Ishikawa (cell line): ENCODE measurements at regions not wholly inside any gene's neighbourhood (a gene's known extent, or its start where the extent isn't known, plus 50 kb on each side); places are given as distances from the start of the nearest gene placed in this dataset.

Experiments
- CEBPB ChIP-seq: IDR thresholded peaks from 2 replicates; pipeline ENCODE4 v1.6.1; 2012
- CREB1 ChIP-seq: IDR thresholded peaks from 2 replicates; pipeline ENCODE4 v1.6.1; 2012; ENCODE audit warnings: low read depth
- EGR1 ChIP-seq: IDR thresholded peaks from 2 replicates; pipeline ENCODE4 v1.6.1; 2012
- EP300 ChIP-seq: IDR thresholded peaks from 2 replicates; pipeline ENCODE4 v1.6.1; 2012; ENCODE audit warnings: borderline replicate concordance
- FOXM1 ChIP-seq: IDR thresholded peaks from 2 replicates; pipeline ENCODE4 v1.6.1; 2012; ENCODE audit warnings: low read depth, borderline replicate concordance
- MAX ChIP-seq: IDR thresholded peaks from 2 replicates; pipeline ENCODE4 v1.6.1; 2012
- NFIC ChIP-seq: IDR thresholded peaks from 2 replicates; pipeline ENCODE4 v1.6.1; 2012
- RAD21 ChIP-seq: IDR thresholded peaks from 2 replicates; pipeline ENCODE4 v1.6.1; 2012; ENCODE audit warnings: low read depth
- REST ChIP-seq: IDR thresholded peaks from 2 replicates; pipeline ENCODE4 v1.6.1; 2012; ENCODE audit warnings: low read depth, mild to moderate bottlenecking
- TAF1 ChIP-seq: IDR thresholded peaks from 2 replicates; pipeline ENCODE4 v1.6.1; 2012; ENCODE audit warnings: low read depth, mild to moderate bottlenecking
- TCF12 ChIP-seq: IDR thresholded peaks from 2 replicates; pipeline ENCODE4 v1.6.1; 2012; ENCODE audit warnings: low read depth
- TEAD4 ChIP-seq: IDR thresholded peaks from 2 replicates; pipeline ENCODE4 v1.6.1; 2012
- USF1 ChIP-seq: IDR thresholded peaks from 2 replicates; pipeline ENCODE4 v1.6.1; 2012
- YY1 ChIP-seq: IDR thresholded peaks from 2 replicates; pipeline ENCODE4 v1.6.1; 2012; ENCODE audit warnings: low read depth
- ZBTB7A ChIP-seq: IDR thresholded peaks from 2 replicates; pipeline ENCODE4 v1.6.1; 2012; ENCODE audit warnings: low read depth

- no peak for TF ChIP-seq CEBPB
- no peak for TF ChIP-seq TAF1
- TF ChIP-seq CREB1, result no peak
- TF ChIP-seq YY1, result no peak
- TF ChIP-seq TCF12, result no peak
- no peak for TF ChIP-seq NFIC
- no peak for TF ChIP-seq REST
- no peak for TF ChIP-seq EP300
- TF ChIP-seq EGR1, result no peak
- TF ChIP-seq USF1, result no peak
- TF ChIP-seq MAX, result no peak
- TF ChIP-seq FOXM1, result no peak
- no peak for TF ChIP-seq RAD21
- TF ChIP-seq TEAD4, result no peak
- no peak for TF ChIP-seq ZBTB7A
These were observed 184.0 kb upstream of the BCL6 start for GRCh38 chr3:187929112-187929816.

- TF ChIP-seq CEBPB (no peak), CREB1 (no peak), NFIC (no peak), TAF1 (no peak), REST (no peak), FOXM1 (no peak), YY1 (no peak), USF1 (no peak), ZBTB7A (no peak), TEAD4 (no peak), MAX (no peak), EGR1 (no peak), TCF12 (no peak), EP300 (no peak), RAD21 (no peak)
These were observed 184.8 kb upstream of the BCL6 start for GRCh38 chr3:187930021-187930420.

GRCh38 chr3:187931101-187931500 lies 185.8 kb upstream of the BCL6 start:
- TF ChIP-seq FOXM1 (no peak), ZBTB7A (no peak), YY1 (no peak), EP300 (no peak), CREB1 (no peak), TAF1 (no peak), CEBPB (no peak), TEAD4 (no peak), USF1 (no peak), TCF12 (no peak), REST (no peak), RAD21 (no peak), EGR1 (no peak)

GRCh38 chr3:187931770-187932278 lies 186.6 kb upstream of the BCL6 start:
- TF ChIP-seq CEBPB (no peak), NFIC (no peak), EGR1 (no peak), YY1 (no peak), FOXM1 (no peak), TEAD4 (no peak), TCF12 (no peak), REST (no peak), MAX (no peak), ZBTB7A (no peak)
